ENCODE measurements at regions not wholly inside any gene's neighbourhood (a gene's known extent, or its start where the extent isn't known, plus 50 kb on each side); places are given as distances from the start of the nearest gene placed in this dataset.

GRCh38 chr1:29505532-29506220, 269.4 kb downstream of the PTPRU start:
- peaks cover 0 to 51% (median 12%) of the 10 kb centered on the region in 7 donors for H3K27me3 ChIP-seq
- H3K36me3 ChIP-seq: no peaks in the 10 kb centered on the region
- H3K9me3 ChIP-seq: no peaks in the 10 kb centered on the region
- peaks cover 0 to 6% (median 0%) of the 10 kb centered on the region in 9 donors for H3K4me1 ChIP-seq
- WGBS, 2 donors: 70 to 74% methylated on average over 10 of the region's 10 CpGs
- H3K4me3 ChIP-seq: no peak overlapping the region
- intact Hi-C loops (cut with DNase I): loop anchor here in 1 of 10 donors (10.0 kb wide), 1 partner anchor 609 kb away; no protein-coding TSS in a partner anchor
- no peak for DNase-seq
- H3K27ac ChIP-seq: no peak overlapping the region
- no peak for TF ChIP-seq CTCF (IDR thresholded peaks at IDR 0.05)
- ATAC-seq: peak in 1 of 8 donors; percentile 34

DNA sequence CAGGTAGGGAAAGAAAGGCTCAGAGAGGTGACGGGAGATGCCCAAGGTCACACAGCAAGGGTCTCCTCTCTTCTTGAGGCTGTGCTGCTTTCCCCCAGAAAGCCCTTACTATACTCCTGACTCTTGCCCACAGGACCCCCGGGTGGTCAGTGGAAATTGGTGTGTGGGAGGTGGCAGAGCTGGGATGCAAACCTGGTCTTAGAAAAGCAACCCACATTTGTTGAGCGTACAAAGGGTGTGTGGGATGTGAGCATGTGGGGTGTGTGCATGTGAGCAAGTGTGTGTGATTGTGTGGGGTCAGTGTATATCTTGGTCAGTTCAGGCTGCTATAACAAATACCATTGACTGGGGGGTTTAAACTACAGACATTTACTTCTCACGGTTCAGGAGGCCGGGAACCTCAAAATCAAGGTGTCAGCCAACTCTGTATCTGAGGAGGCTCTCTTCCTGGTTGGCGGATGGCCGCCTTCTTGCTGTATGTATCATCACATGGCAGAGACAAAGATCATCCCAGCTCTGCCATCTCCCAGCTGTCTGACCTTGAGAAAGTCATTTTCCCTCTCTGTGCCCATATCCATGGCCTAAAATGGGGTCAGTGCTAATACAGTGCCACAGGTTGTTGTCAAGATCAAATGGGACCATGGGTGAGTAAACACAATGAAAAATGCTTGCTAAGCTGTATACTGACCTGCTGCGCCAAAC, 268.5 kb downstream of the PTPRU start:
- Histone ChIP-seq H3K27me3 (peaks cover 0 to 58% (median 17%) of the 10 kb centered on the region in 7 donors), H3K4me3 (no peak overlapping the region), H3K36me3 (no peaks in the 10 kb centered on the region), H3K9me3 (no peaks in the 10 kb centered on the region), H3K27ac (no peak overlapping the region), H3K4me1 (peaks cover 0 to 6% (median 0%) of the 10 kb centered on the region in 9 donors)
- WGBS, 2 donors: 88 to 90% methylated on average over 8 of the region's 8 CpGs
- no peak for TF ChIP-seq CTCF (IDR thresholded peaks at IDR 0.05)
- no peak for DNase-seq
- intact Hi-C loops (cut with DNase I): loop anchor here in 1 of 10 donors (10.0 kb wide), 1 partner anchor 610 kb away; no protein-coding TSS in a partner anchor
- ATAC-seq: no peak

GRCh38 chr1:29504196-29504595, 267.9 kb downstream of the PTPRU start:
- TF ChIP-seq CTCF (IDR thresholded peaks at IDR 0.05): no peak
- Histone ChIP-seq H3K27ac (no peak overlapping the region), H3K9me3 (no peaks in the 10 kb centered on the region), H3K27me3 (peaks cover 0 to 58% (median 23%) of the 10 kb centered on the region in 7 donors), H3K4me3 (no peak overlapping the region), H3K36me3 (no peaks in the 10 kb centered on the region), H3K4me1 (peaks cover 0 to 6% (median 0%) of the 10 kb centered on the region in 9 donors)
- intact Hi-C loops (cut with DNase I): loop anchor here in 1 of 10 donors (10.0 kb wide), 1 partner anchor 611 kb away; no protein-coding TSS in a partner anchor
- ATAC-seq (no peak), DNase-seq (no peak)
- 32 to 38% methylated on average over 4 of the region's 4 CpGs for whole genome bisulfite sequencing, 2 donors

DNA sequence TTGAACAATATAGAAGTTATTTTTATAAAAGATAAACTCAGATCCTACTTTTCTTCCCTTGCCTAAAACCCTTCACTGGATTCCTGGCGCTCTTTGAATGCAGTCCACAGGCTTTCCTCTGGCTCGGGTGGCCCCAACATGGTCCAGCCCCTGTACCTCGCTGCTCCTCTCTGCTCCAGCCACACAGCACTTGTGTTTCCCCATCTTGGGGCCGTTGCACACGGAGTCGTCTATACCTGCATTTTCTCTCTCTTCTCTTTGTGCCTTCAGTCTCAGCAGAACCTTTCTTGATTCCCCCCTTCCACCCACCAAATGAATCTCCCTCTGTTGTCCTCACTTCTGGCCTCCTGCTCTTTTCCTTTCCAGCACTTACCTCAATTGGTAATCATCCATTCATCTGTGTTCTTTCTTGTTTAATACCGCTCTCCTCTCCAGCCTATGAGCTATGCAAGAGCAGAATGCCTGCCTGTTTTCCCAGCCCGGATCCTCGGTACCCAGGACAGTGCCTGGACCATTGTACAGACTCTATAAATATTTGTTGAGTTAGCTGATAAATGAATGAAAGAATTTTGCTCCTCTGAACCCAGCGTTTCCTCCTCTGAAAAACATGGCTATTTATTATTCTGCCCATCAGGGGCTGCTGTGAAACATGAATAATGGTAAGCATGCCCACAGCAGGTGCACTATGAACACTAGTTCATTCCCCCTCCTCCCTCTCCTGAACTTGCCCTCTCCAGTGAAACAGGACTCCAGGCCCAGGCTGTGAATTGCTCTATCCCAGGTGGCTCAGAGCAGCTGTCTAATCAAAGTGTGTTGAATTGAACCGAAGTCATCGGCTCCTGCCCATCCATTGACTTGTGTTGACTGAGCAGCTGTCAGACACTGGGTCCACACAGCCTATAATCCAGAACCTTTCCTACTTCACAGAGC, 266.9 kb downstream of the PTPRU start:
- H3K4me1 ChIP-seq: peaks cover 0 to 6% (median 0%) of the 10 kb centered on the region in 9 donors
- no peaks in the 10 kb centered on the region for H3K9me3 ChIP-seq
- H3K36me3 ChIP-seq: no peaks in the 10 kb centered on the region
- no peak overlapping the region for H3K4me3 ChIP-seq
- ATAC-seq (no peak), DNase-seq (no peak)
- 68 to 72% methylated on average over 12 of the region's 12 CpGs for WGBS, 2 donors
- H3K27me3 ChIP-seq: peaks cover 0 to 61% (median 34%) of the 10 kb centered on the region in 7 donors
- TF ChIP-seq CTCF (IDR thresholded peaks at IDR 0.05): no peak
- intact Hi-C loops (cut with DNase I): loop anchor here in 1 of 10 donors (10.0 kb wide), 1 partner anchor 612 kb away; no protein-coding TSS in a partner anchor
- H3K27ac ChIP-seq: no peak overlapping the region

Measured in heart right ventricle (tissue), 16 donors.